Astrocyte (in vitro differentiated cells and primary cell): ENCODE measurements at regions not wholly inside any gene's neighbourhood (a gene's known extent, or its start where the extent isn't known, plus 50 kb on each side); places are given as distances from the start of the nearest gene placed in this dataset.

Experiments
- DNase-seq: peaks from one replicate; pipeline ENCODE4 v3.0.0-alpha.2; 2010; ENCODE audit warnings: low read depth
- FAIRE-seq: peaks from 2 replicates; lab custom pipeline; 2011; peaks lifted over from hg19 to GRCh38; lab: Jason Lieb, UNC
- H2AFZ ChIP-seq: 2 replicates; pipeline ENCODE4 v1.6.0; 2012; ENCODE audit warnings: low read depth, low read length, inconsistent platforms
- H3K27ac ChIP-seq: 2 replicates; pipeline ENCODE4 v1.5.1; 2011; ENCODE audit warnings: low read depth, low read length, inconsistent platforms
- H3K27me3 ChIP-seq: 2 replicates; pipeline ENCODE4 v1.6.0; 2011; ENCODE audit warnings: low read length, inconsistent platforms; ENCODE audit not compliant: insufficient read depth
- H3K36me3 ChIP-seq: 2 replicates; pipeline ENCODE4 v1.5.1; 2011; ENCODE audit warnings: low read length, inconsistent platforms; ENCODE audit not compliant: insufficient read depth
- H3K4me1 ChIP-seq: 2 replicates; pipeline ENCODE4 v1.5.1; 2011; ENCODE audit warnings: low read length, inconsistent platforms; ENCODE audit not compliant: insufficient read depth
- H3K4me2 ChIP-seq: 2 replicates; pipeline ENCODE4 v1.6.0; 2012; ENCODE audit warnings: low read length, inconsistent platforms
- H3K4me3 ChIP-seq: 2 replicates; pipeline ENCODE4 v1.5.1; 2011; ENCODE audit warnings: low read depth, mild to moderate bottlenecking, low read length, inconsistent platforms; ENCODE audit not compliant: insufficient read depth
- H3K79me2 ChIP-seq: 2 replicates; pipeline ENCODE4 v1.6.0; 2012; ENCODE audit warnings: mild to moderate bottlenecking, low read length, inconsistent platforms; ENCODE audit not compliant: insufficient read depth
- H3K9ac ChIP-seq: 2 replicates; pipeline ENCODE4 v1.6.0; 2012; ENCODE audit warnings: mild to moderate bottlenecking, low read length, inconsistent platforms
- H3K9me3 ChIP-seq: 2 replicates; pipeline ENCODE4 v1.5.1; 2012; ENCODE audit warnings: low read depth, mild to moderate bottlenecking, low read length, inconsistent platforms; ENCODE audit not compliant: insufficient read depth
- H4K20me1 ChIP-seq: 2 replicates; pipeline ENCODE4 v1.6.0; 2012; ENCODE audit warnings: low read length, inconsistent platforms; ENCODE audit not compliant: insufficient read depth
- H3K27ac Mint-ChIP-seq: one replicate; pipeline ENCODE4 v1.8.0; 2021; ENCODE audit warnings: mild to moderate bottlenecking, mixed read lengths; ENCODE audit not compliant: unreplicated experiment
- H3K27me3 Mint-ChIP-seq: one replicate; pipeline ENCODE4 v1.8.0; 2021; ENCODE audit warnings: low read depth, mixed read lengths; ENCODE audit not compliant: unreplicated experiment
- H3K36me3 Mint-ChIP-seq: one replicate; pipeline ENCODE4 v1.8.0; 2021; ENCODE audit warnings: low read depth, mixed read lengths; ENCODE audit not compliant: unreplicated experiment
- H3K4me1 Mint-ChIP-seq: one replicate; pipeline ENCODE4 v1.8.0; 2021; ENCODE audit warnings: low read depth, mixed read lengths; ENCODE audit not compliant: unreplicated experiment
- H3K4me3 Mint-ChIP-seq: one replicate; pipeline ENCODE4 v1.8.0; 2021; ENCODE audit warnings: mild to moderate bottlenecking, moderate library complexity, mixed read lengths; ENCODE audit not compliant: unreplicated experiment
- H3K9me3 Mint-ChIP-seq: one replicate; pipeline ENCODE4 v1.8.0; 2021; ENCODE audit warnings: mild to moderate bottlenecking, mixed read lengths; ENCODE audit not compliant: unreplicated experiment
- EZH2 ChIP-seq: IDR thresholded peaks from 2 replicates; pipeline ENCODE4 v1.6.1; 2012; ENCODE audit warnings: mild to moderate bottlenecking, low read length, inconsistent platforms; ENCODE audit not compliant: insufficient read depth
- TF ChIP-seq, protein P1 (sequence below): IDR thresholded peaks from 2 replicates; pipeline ENCODE4 v1.5.1; 2011; ENCODE audit warnings: low read depth, mild to moderate bottlenecking, inconsistent platforms, low read length, moderate library complexity; ENCODE audit not compliant: insufficient read depth

DNA sequence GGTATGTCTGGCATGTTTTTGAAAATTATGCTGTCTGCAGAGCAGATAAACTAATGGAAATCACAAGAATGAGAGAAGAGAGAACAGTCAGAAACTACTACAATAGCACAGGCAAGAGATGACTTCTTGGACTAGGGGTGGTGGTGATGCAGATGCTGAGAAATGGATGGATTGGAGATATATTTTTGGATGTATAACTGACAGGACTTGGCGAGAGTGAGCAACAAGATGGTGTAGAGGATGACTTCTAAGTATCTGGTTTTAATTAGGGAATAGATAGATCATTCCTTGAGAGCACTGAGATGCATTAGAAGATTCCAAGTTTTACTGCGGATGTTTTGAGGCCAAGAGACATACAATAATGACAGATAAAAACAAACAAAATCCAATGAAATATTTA lies 328.2 kb downstream of the PID1 start:
- DNase-seq (no peak), FAIRE-seq (no peak)
- no peak overlapping the region for H3K27ac ChIP-seq
- no peak overlapping the region for H3K9ac ChIP-seq
- H2AFZ ChIP-seq, result no peak overlapping the region
- H3K4me1 Mint-ChIP-seq, result peaks cover 2% of the 10 kb centered on the region
- no peaks in the 10 kb centered on the region for H3K79me2 ChIP-seq
- no peaks in the 10 kb centered on the region for H4K20me1 ChIP-seq
- H3K36me3 ChIP-seq, result no peaks in the 10 kb centered on the region
- no peak overlapping the region for H3K4me3 ChIP-seq
- no peak overlapping the region for H3K4me3 Mint-ChIP-seq
- H3K9me3 Mint-ChIP-seq, result no peaks in the 10 kb centered on the region
- TF ChIP-seq, protein P1, sequence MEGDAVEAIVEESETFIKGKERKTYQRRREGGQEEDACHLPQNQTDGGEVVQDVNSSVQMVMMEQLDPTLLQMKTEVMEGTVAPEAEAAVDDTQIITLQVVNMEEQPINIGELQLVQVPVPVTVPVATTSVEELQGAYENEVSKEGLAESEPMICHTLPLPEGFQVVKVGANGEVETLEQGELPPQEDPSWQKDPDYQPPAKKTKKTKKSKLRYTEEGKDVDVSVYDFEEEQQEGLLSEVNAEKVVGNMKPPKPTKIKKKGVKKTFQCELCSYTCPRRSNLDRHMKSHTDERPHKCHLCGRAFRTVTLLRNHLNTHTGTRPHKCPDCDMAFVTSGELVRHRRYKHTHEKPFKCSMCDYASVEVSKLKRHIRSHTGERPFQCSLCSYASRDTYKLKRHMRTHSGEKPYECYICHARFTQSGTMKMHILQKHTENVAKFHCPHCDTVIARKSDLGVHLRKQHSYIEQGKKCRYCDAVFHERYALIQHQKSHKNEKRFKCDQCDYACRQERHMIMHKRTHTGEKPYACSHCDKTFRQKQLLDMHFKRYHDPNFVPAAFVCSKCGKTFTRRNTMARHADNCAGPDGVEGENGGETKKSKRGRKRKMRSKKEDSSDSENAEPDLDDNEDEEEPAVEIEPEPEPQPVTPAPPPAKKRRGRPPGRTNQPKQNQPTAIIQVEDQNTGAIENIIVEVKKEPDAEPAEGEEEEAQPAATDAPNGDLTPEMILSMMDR, result no peak
- TF ChIP-seq EZH2, result no peak
- H3K4me1 ChIP-seq, result no peaks in the 10 kb centered on the region
- H3K9me3 ChIP-seq, result no peaks in the 10 kb centered on the region
- no peak overlapping the region for H3K4me2 ChIP-seq
- no peaks in the 10 kb centered on the region for H3K27me3 Mint-ChIP-seq
- no peak overlapping the region for H3K27ac Mint-ChIP-seq
- no peaks in the 10 kb centered on the region for H3K27me3 ChIP-seq
- H3K36me3 Mint-ChIP-seq, result no peaks in the 10 kb centered on the region

DNA sequence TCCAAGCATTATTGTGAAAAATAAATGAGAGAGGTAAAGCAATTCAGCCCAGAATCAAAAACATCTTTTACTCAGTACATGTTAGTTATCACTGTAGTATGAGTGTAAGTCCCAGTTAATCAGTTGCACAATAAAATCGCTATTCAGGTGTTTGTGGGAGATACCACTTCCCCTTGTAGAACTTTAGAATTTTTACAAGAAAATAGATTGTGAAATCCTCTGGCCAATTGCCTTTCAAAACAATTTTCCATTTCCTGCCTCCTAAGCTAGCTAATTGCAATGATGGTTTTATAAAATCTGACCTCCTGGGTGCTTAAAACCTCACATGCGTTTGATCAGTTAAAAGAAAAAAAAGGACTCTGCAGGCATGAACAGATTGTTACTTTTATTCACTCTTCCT lies 332.5 kb downstream of the PID1 start:
- no peak overlapping the region for H3K27ac Mint-ChIP-seq
- H4K20me1 ChIP-seq, result no peaks in the 10 kb centered on the region
- no peak overlapping the region for H3K4me3 Mint-ChIP-seq
- H3K9me3 ChIP-seq, result no peaks in the 10 kb centered on the region
- no peaks in the 10 kb centered on the region for H3K36me3 ChIP-seq
- FAIRE-seq (no peak), DNase-seq (peak; percentile 3)
- no peaks in the 10 kb centered on the region for H3K4me1 ChIP-seq
- H3K79me2 ChIP-seq, result no peaks in the 10 kb centered on the region
- TF ChIP-seq, protein P1, result no peak
- no peak for TF ChIP-seq EZH2
- no peak overlapping the region for H3K4me3 ChIP-seq
- H3K9me3 Mint-ChIP-seq, result peaks cover 11% of the 10 kb centered on the region
- H3K4me2 ChIP-seq, result no peak overlapping the region
- H3K27ac ChIP-seq, result no peak overlapping the region
- H3K27me3 Mint-ChIP-seq, result no peaks in the 10 kb centered on the region
- H3K4me1 Mint-ChIP-seq, result peaks cover 2% of the 10 kb centered on the region
- no peaks in the 10 kb centered on the region for H3K36me3 Mint-ChIP-seq
- H3K27me3 ChIP-seq, result no peaks in the 10 kb centered on the region
- no peak overlapping the region for H2AFZ ChIP-seq
- H3K9ac ChIP-seq, result no peak overlapping the region

DNA sequence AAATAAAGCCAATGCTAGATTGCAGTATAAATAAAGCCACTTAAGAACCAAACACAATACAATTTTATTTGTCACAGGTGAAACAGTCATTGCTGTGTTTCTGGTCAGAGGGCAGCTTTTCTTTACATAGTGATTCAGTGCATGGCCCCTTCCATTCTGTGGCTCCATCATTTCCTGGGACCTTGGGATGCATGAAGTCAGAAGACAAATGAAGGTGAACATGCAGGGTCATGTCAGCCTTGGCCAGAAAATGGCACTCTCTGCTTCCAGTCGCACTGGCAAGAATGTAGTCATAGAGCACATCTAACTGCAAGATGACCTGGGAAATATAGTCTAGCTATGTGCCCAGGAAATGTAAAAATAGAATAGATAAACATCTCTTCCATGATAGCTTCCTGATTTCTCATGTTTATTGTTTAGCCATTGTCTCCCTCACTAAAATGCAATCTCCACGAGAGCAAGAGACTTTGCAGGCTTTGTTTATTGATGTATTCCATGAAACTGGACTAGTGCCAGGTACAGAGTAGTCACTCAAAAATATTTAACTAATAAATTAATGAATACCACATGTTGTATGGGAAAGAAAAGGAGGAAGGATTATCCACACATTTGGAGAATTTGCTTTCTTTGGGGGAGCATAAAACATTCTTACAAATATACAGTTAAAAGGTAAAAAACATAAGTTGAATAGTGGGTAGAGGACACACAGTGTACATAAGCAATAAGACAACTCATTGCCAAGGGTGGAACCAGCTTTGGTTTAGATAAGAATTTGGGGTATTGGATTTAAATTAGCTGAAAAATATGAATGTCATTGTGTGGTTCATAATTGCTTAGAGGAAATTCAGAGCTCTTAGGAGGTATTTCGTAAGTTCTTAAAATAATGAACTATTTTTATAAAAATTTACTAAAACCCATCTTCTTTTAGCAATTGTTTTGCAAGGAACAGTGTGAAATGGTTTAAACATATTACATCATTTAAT lies 343.8 kb downstream of the PID1 start:
- Histone ChIP-seq H3K79me2 (no peaks in the 10 kb centered on the region), H3K4me1 (no peaks in the 10 kb centered on the region), H4K20me1 (no peaks in the 10 kb centered on the region), H3K4me3 (no peak overlapping the region), H3K9ac (no peak overlapping the region), H3K36me3 (no peaks in the 10 kb centered on the region), H2AFZ (no peak overlapping the region), H3K4me2 (no peak overlapping the region), H3K27ac (no peak overlapping the region), H3K27me3 (no peaks in the 10 kb centered on the region), H3K9me3 (no peaks in the 10 kb centered on the region)
- peaks cover 4% of the 10 kb centered on the region for H3K4me1 Mint-ChIP-seq
- DNase-seq (no peak), FAIRE-seq (no peak)
- H3K36me3 Mint-ChIP-seq, result no peaks in the 10 kb centered on the region
- TF ChIP-seq, protein P1, result no peak
- no peak for TF ChIP-seq EZH2
- H3K4me3 Mint-ChIP-seq, result no peak overlapping the region
- no peaks in the 10 kb centered on the region for H3K27me3 Mint-ChIP-seq
- H3K27ac Mint-ChIP-seq, result no peak overlapping the region
- H3K9me3 Mint-ChIP-seq, result peaks cover 7% of the 10 kb centered on the region
